HG02938 (cell line): ENCODE measurements at regions not wholly inside any gene's neighbourhood (a gene's known extent, or its start where the extent isn't known, plus 50 kb on each side); places are given as distances from the start of the nearest gene placed in this dataset.
"Not testable (repeated sequence)": the region's sequence is repeated elsewhere in the genome, so short reads cannot be mapped to it uniquely, and the experiment has no call there.

Experiments
- ATAC-seq: cut with Tn5 transposase; IDR thresholded peaks from one replicate; pipeline ENCODE4 v1.9.1; 2021; ENCODE audit warnings: mild to moderate bottlenecking, moderate library complexity; ENCODE audit not compliant: unreplicated experiment

DNA sequence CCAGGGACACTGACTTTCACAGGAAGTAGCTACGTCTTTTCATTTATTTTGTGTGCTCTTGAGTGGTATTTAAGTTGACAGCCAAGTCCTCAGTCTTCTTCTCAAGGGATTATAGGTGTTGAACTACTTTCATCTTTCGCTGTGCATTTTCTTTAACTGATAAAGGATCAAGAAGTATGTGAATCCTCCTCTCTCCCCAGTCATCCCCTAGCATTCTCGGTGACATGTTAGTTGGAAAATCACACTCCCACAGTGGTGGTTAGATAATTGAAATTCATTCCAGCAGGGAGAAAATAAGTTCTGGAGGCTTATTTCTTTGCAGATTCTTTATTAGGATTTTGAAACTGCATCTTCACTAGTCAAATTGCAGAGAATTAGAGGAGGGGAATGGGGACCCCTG lies 569.4 kb downstream of the MEI4 start:
- no peak for ATAC-seq

DNA sequence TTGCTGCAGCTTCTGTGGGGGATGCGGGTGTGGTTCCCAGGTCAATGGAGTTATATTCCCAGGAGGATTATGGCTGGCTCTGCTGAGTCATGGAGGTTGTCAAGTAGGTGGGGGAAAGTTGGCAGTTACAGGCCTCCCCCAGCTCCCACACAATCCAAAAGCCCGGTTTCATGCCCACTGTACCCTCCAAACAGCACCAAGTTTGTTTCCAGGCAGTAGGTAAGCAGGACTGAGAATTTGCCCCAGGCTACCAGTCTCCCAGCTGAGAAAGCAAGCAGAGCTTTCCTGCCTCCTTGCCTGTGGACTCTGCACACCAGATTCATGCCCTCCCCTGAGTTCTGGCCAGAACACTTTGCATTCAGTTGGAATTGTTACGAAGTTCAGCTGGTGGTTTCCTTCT lies 578.2 kb downstream of the MEI4 start:
- ATAC-seq, result no peak

DNA sequence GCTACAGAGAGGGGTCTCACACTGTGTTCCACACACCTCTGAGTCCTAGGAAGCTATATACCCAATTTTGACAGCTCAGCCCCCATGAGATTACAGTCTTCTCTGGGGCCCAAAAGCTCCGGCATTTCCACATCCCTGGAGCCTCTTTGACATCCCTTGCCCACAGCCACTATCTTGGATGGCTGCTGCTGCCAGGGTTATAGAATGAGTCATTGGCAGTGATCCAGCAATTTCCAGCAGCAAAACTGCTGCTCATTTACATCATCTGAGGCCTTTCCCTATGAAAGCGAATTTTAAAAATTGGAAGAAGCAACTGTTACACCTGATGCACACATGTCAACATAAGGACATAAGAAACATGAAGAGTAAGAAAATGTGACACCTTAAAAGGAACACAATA lies 590.7 kb downstream of the MEI4 start:
- no peak for ATAC-seq

DNA sequence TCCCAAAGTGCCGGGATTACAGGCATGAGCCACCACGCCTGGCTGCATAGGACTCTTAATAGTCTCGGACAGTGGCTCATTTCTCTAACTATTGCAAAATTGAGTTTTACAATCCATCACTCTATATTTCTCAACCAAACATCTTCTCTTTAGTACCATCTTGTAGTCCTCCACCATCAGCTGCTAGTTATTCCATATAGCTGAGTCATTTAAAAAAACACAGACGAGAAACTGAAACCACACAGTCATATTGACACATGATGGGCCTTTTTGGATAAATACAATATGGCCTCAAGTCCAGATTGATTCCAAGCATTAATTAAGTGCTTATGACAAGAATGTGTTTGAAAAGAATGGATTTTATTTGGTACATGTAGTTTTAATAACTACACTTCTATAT lies 599.1 kb downstream of the MEI4 start:
- ATAC-seq, result no peak

DNA sequence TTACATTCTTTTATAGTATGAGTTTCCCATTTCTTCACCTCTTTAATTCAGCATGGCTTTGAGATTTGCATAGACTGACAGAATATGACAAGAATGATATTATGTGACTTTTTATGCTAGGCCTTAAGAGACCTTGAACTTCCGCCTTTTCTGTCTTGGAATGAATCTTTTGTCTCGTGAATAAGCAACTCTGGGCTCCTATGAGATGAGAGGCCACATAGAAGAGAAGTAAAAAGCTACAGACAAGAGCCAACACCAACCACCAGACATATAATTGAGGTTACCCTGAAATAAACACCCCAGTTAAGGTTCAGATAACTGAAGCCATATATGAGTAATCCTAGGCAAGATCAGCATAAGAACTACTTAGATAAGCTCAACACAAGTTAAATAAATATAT lies 600.8 kb downstream of the MEI4 start:
- no peak for ATAC-seq

DNA sequence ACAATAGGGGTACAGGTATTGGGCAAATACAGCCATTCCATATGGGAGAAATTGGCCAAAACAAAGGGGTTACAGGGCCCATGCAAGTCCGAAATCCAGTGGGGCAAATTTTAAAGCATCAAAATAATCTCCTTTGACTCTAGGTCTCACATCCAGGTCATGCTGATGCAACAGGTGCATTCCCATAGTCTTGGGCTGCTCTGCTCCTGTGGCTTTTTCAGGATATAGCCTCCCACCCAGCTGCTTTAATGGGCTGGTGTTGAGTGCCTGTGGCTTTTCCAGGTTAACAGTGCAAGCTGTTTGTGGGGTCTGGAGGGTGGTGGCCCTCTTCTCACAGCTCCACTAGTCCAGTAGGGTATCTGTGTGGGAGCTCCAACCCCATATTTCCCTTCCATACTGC lies 607.1 kb downstream of the MEI4 start:
- ATAC-seq, result no peak

DNA sequence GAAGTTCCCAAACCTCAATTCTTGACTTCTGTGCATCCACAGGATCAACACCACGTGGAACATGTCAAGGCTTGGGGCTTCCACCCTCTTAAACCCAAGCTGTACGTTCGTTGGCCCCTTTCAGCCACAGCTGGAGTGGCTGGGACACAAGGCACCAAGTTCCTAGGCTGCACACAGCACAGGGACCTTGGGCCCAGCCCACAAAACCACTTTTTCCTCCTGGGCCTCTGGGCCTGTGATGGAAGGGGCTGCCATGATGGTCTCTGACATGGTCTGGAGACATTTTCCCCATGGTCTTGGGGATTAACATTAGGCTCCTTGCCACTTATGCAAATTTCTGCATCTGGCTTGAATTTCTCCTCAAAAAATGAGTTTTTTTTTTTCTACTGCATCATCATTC lies 606.9 kb upstream of the IRAK1BP1 start:
- ATAC-seq, result not testable (repeated sequence)

DNA sequence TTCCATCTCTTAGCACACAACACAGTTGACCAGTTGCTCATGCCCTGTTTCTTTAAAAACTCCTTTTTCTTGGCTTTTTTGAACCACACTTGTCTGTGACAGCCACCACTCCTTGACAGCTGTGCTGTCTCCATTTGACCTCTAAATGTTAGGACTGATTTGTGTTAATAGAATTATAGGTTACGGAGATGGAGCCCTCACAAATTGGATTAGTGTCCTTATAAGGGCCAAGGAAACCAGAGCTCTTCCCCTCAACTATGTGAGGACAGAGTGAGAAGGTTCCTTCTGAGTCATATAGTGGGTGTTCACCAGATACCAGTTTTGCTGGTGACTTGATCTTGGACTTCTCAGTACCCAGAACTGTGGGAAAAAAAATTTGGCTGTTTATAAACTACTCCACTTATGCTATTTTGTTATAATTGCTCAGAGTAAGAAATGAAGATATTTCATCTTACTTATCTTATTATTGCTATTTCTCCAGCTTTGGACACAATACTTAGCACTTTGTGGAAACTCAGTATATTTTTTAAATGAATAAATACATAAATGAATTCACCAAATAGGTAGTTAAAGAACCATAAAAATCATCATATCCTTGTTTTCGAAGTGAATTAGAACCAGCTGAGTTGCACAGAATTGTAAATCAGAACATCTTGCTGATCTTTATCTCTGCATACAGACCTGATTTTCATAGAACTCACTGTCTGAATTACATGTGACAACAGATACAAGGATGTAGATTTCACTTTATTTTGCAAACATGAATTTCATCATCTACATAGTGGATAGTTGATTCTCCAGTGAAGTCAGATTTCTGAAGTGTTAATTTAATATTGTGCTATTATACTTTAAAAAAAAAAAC lies 598.5 kb upstream of the IRAK1BP1 start:
- ATAC-seq, result no peak

DNA sequence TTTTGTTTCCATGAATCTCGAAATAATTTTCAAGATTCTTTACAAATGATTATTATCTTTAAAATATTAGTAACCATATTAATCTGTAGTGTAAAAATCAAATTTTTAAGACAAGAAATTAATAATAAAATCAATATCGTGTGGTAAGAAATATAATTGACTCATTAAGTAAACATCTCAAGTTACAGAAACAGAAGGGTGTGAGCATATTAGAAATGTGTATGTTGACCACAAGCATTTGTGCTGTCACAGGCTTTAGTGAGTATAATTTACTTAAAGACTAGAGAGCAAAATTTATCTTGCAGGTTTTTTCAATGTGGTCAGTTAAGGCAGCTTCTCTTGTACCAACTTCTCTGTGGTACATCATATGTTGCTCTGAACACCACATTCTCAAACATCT lies 566.5 kb upstream of the IRAK1BP1 start:
- no peak for ATAC-seq

DNA sequence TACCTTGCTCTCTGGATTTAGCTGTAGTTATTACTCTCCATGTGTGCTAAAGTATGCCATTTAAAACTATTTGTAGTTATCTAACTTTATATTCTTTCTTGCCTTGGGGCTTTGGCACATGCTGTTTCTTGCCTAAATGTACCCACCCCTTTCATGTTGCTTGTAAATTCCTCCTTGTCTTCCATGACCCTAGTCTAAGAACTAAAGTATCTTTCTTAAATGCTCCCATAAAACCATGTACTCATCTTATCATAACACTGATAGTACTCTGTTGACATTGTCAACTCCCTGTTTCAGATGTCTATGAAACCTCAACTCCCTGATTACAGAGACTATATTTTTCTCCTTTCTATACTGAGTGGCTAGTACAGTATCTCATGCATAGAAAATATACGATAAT lies 564.9 kb upstream of the IRAK1BP1 start:
- ATAC-seq, result no peak

DNA sequence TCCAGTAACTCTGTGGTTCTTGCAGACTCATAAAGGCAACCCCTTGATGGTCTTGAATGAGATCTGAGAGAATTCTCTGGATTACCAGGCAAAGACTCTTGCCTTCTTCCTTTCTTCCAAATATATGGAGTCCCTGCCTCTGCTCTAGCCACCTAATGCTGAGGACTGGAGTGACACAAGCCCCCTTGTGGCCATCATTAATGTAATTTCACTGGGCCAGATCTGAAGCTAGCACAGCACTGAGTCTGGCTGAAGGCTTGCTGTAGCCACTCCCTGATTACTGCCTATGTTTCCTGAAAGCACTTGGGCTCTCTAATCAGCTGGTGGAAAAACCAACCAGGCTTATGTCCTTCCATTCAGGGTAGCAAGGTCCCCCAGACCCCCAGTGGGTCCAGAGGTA lies 559.3 kb upstream of the IRAK1BP1 start:
- ATAC-seq, result no peak

DNA sequence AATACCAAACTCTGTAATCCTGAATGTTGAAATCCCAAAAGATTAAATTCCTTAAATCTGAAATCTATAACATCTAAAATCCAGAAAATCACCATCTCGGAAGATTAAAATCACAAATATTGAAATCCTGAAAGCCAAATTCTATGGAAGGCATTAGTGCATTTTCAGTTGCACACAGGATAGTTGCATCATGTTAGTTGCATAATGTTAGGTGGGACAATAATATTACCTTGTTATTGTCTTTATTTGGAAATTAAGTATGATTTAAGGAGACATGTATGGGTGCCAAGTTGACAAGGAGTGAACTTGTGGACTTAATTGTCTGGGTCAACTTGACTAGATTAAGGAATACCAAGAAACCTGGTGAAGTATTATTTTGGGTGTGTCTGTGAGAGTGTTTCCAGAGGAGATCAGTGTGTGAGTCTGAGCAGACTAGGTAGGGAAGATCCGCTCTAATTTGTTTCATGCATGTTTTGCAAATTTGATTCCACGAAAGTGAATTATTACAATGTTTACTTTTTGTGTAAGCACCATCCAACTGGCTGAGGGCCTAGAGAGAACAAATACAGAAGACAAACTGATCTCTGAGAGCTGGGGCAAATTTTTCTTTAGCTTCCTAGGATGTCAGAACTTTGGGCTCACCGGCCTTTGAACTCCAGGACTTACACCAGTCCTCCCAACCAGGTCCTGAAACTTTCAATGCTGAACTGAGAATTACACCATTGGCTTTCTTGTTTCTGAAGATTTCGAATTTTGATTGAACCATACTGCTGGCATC lies 545.1 kb upstream of the IRAK1BP1 start:
- no peak for ATAC-seq

DNA sequence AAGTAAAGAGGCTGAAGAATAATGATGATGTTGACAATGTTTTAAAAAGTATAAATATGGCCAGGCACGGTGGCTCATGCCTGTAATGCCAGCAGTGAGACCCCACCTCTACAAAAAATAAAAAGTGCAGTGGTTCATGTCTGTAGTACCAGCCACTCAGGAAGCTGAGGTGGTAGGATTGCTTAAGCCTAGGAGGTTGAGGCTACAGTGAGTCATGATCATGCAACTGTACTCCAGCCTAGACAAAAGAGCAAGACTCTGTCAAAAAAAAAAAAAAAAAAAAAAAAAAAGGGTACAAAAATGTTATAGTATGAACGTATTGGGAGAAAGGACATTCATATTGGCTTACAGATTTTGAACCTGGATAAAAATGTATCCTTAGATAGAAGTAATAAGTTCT lies 543.1 kb upstream of the IRAK1BP1 start:
- no peak for ATAC-seq

DNA sequence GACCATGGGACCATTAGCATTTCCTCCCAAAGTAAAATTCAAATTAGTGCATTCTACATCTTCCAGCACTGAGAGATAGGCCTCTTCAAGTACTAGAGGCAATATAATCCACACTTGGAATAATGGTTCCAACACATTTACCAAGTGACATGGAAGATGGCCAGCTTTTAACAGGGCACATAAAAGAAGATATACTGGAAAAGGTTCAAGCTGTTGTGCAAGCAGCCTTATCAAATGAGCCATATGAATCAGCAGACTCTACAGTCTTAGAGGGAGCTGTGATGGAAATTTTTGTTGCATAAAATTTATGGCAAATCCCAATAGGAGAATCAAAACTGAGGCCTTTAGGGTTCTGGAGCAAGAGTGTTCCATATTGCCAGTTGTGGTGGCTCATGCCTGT lies 526.6 kb upstream of the IRAK1BP1 start:
- ATAC-seq, result no peak

DNA sequence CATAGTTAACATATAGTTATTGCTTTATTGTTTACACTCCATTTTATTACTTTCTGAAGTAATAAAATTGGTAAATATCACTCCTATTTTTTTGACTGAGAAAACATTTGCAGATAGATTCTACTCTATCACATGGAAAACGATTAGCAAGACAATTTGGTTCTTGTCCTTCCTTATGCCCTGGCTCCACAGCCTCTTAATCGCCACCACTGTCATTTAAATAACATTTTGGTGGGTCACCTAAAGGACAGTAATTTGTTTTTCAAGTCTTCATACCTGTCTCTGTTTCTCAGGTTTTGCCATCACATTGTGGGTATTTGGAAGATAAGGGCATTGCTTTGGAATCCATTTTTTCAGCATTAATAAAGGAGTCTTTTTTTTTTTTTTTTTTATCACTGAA lies 521.5 kb upstream of the IRAK1BP1 start:
- no peak for ATAC-seq

DNA sequence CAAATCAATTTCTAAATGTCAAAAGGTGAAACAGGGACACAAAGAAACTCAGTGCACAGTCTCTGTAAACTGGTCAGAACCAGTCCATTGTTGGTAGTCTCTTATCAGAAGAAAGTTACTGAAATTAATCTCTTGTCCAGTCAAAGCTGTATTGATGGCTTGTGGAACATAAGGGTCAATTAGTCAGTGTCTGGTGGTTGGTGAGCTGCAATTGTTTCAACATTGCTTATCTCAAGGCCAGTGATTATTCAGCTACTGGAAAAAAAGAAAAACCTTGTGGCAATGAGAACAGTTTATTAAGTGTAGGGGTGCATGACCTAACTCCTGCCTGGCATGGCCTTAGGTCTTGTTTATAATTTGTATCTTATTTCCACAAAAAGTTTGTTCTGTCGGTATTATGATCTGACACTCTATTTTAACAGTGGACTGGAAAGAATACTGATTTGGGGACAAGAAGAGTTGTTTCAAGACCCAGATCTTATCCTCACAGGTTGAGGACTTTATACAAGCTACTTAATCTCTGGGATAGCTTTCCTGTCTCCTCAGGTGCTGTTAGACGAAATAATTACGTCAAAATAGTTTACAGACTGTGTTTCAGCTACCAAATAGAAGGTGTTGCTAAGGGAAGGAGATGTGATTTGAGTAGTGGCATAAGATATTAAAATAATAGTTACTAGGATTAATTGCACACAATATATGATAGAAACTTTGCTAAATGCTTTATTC lies 520.0 kb upstream of the IRAK1BP1 start:
- no peak for ATAC-seq

DNA sequence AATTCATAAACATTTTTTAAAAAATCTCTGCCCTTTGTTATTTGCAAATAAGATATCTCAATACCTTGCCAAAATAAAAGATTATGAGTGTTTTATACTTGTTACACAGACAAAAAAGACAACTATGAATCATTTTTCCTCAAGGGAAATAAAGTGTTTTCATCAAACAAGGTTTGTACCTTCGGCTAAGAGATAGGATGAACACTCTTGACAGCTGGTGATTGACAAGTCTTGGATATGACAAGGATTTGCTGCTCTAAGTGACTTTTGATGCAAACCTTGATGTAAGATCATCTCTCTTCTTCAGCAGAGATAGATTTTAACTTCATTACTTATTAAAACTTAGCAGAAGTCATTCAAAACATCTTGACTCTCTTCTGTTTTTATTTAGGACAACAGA lies 514.3 kb upstream of the IRAK1BP1 start:
- no peak for ATAC-seq

DNA sequence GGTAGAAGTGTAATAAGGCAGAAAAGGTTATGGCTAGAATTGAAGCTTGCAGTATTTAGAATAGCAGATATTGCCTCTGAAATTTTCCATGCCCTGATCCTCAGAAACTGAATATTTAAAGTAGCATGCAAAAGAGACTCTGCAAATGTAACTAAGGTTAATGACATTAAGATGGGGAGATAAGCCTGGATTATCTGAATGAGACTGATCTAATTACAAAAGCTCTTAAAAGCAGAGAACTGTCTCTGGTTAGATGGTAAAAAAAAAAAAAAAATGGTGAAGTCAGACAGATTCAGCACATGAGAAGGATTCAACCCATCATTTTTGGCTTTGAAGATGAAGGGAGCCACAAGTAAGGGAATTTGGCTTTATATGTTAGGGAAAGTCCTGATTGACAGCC lies 503.7 kb upstream of the IRAK1BP1 start:
- no peak for ATAC-seq

DNA sequence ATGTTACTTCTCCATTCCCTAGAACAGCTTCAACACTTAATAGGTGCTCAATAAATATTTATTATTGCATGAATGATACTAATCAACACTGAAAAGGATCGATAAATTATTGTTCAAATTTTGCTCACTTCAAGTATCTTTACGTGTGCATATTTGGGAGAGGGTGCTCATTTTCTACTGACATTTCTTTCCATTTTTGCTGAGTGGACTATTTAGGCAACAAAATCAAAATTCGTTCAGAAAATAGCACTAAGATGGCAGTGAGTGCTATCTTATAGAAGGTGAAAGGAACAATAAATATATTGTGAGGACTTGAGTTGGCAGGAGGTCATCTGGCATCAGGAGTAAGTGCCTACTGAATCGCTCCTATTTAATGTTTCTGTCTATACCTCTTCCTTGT lies 501.9 kb upstream of the IRAK1BP1 start:
- ATAC-seq, result no peak

DNA sequence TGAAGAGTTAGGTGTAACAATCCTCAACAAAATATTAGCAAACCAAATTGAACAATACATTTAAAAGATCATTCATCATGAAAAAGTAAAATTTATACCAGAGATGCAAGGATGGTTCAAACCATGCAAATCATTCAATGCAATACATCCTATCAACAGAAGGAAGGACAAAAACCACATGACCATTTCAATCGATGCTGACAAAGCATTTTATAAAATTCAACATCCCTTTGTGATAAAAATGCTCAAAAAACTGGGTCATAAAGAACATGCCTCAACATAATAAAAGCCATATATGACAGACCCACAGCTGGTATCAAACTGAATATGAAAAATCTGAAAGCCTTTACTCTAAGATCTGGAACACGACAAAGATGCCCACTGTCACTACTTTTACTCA lies 490.3 kb upstream of the IRAK1BP1 start:
- ATAC-seq, result no peak

DNA sequence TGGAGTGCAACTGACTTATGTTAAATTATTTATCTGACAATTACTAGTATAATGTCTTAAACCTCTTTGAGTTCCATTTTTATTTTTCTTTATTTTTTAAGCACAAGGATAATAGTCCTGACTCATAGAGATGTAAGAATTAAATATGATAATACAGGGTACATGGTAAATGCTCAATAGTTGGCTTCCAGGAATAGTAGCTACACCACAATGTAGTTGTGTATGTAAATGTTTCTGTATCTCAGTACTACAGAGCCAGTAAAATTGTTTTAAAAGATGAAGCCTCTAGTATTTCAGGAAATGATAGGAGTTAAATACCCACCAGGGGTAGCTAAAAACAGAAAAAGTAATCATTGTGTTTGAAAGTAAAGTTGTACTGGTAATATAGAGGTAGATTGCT lies 487.4 kb upstream of the IRAK1BP1 start:
- ATAC-seq, result no peak

DNA sequence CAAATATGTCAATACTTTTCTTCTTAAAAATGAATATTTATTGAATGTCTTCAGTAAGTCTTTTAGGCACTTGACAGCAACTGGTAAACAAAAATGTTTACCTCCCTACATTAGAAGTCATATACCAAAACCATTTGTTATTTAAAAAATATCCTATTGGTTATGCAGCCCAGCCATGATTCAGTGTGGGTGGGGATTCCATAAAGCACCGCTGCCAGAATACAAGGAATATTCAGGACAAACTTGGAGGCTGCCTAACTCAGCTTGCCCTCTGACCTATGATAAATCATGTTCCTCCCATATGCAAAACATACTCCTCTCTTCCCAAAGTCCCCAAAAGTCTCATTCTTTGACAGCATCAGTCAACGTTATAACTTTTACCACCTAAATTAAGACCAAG lies 486.8 kb upstream of the IRAK1BP1 start:
- ATAC-seq, result no peak
